Stimulated activated CD4-positive, alpha-beta T cell treated with anti-CD3 and anti-CD28 coated beads, Interleukin-2, amount 100 ng/mL, for 48 hours (primary cell): ENCODE measurements at regions not wholly inside any gene's neighbourhood (a gene's known extent, or its start where the extent isn't known, plus 50 kb on each side); places are given as distances from the start of the nearest gene placed in this dataset.
A peak's percentile ranks its signal among the peaks of the same experiment; 100 is the strongest.
"Not testable (repeated sequence)": the region's sequence is repeated elsewhere in the genome, so short reads cannot be mapped to it uniquely, and the experiment has no call there.

Experiments
- DNase-seq, 2 donors: peaks; one replicate each; pipeline ENCODE4 v3.0.0-alpha.2; 2020

DNA sequence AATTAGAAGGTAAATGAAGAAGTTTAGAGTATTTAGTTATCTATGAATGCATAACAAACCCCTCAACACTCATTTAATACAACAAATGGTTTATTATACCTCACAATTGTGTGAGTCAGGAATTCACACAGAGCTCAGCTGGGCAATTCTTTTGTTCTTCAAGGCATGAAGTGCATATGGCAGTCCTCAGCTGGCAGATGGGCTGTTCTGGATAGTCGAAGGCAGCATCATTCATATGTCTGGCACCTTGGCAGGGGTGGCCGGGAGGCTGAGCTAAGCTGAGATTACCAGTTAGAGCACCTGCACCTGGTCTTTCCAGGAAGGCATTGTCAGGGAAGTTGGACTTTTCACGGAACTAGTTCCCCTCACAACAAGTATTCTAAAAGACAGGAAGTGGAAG, 286.2 kb upstream of the DUSP10 start:
- no peak for DNase-seq

DNA sequence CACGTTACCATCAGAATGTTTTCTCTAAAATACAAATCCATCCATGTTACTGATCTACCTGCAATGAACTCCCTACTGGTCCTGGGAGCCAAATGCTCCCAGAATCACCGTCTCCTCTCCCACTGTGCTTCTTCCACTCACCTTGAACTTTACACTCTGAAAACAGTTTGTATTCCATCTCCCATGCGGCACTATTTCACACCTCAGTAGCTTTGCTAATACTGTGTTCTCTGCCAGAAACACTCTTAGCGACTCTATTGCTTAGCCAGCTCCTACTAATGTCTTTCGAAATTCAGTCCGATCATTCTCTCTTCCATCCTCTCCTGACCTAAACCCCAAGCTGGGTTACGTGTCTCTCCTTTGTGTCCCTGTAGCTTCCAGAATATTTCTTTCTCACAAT, 284.4 kb upstream of the DUSP10 start:
- DNase-seq = no peak

DNA sequence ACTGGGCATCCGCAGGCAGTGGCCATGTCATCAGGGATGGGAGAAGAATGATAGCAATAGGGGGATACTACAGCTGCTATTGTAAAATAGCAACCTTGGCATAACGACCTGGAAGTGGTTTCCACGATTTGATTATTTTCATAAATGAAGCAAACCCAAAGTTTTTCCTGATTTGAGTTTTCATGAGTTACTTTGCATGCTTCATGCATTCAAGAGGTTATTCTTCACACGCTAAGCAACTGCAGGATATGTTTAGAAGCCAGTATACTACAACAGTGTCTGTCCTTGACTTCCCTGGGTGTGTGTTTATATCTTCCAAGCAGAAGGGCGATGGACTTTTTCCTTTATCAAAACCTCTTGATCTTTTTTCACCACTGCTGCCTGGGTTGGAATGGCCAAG, 281.1 kb upstream of the DUSP10 start:
- DNase-seq = no peak

DNA sequence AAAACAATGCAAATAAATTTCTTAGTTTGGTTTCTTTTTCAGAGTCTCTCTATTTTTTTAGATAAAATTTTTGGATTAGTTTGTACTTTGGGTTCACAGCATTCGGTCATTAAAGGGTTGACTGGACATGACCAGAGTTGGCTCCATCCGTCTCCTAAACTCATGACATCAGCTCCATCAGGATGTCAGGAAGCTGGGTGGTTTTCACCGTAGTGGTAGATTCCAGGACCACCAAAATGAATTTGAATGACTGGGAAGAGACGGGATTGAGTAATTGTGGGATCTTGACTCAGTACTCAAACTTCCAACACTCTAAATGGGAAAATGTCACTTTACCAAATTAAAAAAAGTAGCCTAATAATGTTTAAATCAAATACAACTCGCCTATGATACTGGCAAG, 279.2 kb upstream of the DUSP10 start:
- no peak for DNase-seq

DNA sequence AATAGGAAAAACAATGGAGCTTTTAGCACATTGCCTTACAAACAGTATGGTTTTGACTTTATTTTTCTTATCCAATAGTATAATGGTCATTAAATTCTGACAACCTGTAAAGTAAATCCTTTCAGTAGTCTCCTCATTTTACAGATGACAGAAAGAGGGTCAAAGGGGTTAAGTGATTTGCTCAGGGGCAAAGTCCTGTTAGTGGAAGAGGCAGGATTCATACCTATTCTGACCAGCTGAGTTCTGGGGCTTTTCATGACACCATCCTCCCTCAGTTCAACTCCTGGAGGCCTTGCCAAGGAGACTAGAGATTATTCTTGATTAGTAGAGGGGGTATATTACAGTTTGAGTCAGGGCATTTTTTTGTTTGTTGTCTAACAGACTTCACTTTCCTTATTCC, 278.7 kb upstream of the DUSP10 start:
- no peak for DNase-seq

DNA sequence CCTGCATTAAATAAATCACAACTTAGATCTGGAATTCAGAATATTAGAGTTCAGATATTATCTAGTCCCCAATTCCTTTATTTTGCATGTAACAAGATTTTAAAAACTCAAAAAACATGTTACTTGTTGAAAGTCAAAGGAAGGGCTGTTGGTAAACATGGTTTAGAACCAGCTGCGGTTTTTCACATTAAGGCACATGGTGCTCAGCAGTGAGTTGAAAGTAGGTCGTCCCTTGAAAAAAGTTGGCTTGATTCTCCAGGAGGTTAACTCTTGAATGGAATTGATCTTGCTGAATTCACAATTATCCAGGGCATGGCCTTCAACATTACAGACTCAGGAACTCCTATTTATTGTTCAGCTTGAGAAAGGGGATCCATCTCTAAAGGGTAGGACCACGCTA, 277.1 kb upstream of the DUSP10 start:
- DNase-seq = no peak

DNA sequence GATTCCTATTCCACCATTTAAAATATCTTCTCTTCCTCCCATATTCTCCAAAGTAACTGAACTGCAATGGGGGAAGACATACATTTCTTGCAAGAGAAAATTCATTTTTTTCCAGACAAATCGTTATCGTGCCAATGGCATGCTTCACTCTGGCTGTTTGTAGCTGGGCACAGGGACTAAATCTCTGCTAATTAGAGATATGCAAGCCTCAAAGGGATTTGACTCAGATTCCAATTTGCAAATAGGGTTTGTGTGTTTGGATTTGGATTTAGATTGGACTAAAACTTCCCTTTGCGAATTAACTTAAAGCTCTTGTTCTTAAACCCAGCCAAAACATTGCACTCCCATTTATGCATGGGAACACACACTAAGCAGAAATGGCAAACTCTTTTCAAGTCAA, 276.2 kb upstream of the DUSP10 start:
- DNase-seq = no peak

DNA sequence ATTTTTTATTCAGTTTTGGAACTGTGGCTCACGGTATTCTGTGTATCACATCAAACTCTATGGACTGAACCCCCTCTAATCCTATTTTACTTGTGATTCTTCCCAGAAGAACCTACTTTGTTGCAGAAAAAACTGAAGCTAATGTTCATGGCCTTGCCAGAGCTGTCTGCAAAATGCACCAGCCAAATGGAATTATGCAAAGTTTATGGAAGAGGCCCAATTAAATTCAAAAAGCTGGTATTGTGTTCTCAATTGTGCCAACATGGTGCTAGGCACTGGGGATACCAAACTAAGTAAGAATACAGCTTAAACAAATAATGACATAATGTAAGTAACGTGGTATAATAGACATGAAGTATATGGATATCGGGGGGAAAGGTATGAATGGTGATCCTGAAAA, 273.8 kb upstream of the DUSP10 start:
- no peak for DNase-seq

DNA sequence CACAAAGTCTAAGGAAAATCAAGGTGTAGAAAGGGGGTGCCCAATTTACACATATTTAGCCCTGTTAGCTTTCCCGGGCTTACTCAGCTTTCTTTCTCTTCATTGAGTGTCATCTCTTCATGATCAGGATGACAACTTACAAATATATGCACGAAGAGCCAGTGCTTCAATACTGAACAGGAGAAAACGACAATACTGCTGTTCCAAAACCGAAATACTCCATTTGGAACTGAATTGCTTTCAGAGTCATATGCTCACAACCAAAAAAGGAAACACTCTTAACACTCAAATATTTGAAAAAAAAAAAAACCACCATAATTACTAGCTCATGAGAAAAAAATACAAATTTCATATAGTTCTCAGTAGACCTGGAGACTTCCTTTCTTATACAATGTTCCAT, 272.1 kb upstream of the DUSP10 start:
- no peak for DNase-seq

DNA sequence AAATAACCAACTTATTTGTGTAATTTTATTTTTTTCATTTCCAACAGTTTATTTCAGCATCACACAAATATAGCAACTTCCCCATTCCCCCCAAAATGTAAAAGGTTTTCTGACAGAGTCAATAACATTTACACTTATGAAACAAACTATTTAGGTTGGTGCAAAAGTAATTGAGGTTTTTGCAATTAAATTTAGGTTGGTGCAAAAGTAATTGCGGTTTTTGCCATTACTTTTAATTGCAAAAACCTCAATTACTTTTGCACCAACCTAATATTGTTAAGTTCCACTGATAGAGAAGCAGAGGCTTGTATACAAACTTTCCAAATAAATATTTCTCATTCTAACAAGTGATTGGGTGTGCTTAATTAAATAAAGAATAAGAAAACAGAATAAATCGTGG, 270.9 kb upstream of the DUSP10 start:
- DNase-seq = no peak

DNA sequence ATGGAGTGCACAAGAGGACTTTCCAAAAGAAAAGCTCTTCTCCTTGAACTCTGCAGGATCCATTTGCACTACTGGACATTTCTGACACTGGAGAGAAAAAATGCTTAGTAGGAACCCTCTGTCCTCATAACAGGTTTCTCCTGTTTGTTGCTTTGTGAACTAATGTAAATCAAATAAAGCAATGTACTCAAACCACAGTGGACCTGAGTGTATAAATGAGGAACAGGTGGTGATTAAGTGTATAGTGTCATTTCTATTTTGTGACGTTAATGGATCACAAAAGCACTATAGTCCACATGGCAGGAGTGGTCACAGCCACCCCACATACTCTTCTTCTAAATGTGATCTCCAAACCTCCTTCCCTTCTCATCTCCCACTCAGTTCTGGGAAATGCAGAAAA, 268.4 kb upstream of the DUSP10 start:
- DNase-seq = no peak

DNA sequence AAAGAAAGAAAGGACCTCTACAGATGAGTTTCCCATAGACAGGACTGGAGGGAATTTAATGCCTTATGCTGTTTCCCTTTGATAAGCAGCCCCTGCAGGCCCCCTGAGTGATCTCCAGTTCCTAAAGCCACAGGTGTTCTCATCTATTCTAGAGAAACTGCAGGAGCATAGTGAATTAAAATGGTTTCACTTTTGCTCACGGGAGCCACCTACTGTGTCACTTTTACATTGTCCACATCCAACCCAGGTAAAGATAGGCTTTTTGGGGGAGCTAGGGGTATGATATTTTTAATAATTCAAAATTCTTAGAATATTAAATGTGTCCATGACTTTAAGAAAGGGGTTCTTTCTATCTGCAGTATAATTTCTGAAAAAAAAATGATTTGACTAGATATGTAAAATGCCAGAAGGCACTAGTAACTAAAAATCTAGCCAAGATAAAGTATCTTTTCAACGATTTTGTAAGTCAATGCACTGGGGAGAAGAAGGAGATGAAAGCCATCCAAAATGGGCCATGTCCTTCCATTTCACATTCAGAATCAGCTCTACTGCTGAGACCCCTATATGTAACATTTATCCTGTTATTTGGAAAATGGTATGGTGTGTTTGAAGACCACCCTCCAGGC, 267.3 kb upstream of the DUSP10 start:
- DNase-seq = no peak

DNA sequence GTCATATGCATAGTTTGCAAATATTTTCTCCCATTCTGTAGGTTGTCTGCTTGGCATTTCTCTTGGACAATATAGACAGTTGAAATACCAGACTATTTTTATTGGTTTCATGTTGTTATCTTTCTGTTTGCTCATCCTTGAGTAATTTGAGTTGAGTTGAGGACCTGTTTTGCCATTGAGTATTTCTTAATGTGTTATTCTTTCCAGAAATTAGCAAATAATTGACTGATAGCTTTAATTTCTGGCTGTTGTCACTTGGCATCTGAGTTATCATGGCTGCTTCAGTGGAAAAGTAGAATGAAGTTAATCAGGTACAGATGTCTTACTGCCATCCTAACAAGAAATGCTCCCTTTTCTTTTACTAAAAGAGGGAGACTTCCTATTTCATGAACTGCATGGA, 264.8 kb upstream of the DUSP10 start:
- DNase-seq = no peak

DNA sequence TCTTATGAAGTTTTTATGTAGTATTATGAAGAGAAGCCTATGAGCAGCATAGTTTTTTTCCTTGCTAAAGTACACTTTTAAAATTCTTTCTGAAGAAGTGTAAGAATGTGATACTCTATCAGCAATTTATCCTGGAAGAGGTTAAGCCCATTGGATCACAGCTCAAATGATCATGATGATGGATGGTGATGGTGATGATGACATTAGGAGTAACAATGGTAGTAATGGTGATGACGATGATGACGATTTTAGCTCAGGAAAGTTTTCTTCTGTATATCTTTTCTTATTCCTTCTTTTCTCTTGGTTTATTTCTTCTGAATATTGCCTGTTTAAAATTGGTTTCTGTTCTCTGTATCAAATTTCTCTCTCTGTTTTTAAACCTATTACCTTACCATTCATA, 262.9 kb upstream of the DUSP10 start:
- no peak for DNase-seq

DNA sequence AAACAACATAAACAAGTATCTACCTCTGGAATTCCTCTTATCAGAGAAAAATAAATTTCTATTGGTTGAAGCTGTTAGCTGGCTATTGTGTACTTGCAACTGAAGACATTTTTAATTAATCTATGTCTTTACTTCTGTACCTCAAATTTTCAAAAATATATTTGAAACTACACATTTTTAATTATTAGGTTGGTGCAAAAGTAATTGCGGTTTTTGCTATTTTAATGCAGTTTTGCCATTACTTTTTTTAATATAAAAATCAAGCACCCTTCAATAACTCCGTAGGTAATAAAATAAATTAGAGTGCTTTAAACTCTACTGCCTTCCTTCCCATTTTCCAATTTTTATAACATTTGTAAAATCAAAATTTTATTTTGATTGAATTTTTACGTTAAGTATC, 262.1 kb upstream of the DUSP10 start:
- DNase-seq = no peak

DNA sequence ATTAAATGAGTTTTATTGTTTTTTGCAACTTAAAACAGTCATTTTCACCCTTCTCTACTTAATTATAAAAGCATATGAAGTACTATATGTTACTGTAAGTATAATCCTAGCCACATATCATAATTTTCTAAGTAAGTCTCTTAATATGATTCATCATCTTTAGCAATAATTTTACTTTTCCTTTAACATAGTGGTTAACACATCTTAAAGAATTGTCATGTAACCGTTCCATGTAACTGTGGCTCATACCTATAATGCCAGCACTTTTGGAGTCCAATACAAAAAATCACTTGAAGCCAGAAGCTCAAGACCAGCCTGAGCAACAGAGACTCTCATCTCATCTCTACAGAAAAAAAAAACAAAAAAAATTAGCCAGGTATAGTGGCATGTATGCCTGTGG, 260.6 kb upstream of the DUSP10 start:
- no peak for DNase-seq

DNA sequence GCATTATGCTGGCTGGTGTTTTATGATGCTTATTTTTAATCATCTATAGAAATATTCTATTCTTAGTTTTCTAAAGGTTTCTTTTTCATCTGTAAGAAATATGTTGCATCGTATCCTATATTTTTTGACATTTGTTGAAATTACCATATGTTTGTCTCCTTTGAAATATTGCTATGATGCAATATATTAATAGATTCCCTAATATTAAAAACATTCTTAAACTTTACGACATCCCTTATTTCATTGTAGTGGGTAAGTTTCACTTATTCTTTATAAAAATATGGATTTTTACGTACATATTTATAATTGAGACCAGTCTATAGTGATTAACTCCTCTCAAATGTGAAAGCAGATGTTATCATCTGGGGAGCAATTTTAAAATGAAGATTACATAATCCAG, 258.2 kb upstream of the DUSP10 start:
- DNase-seq = no peak

DNA sequence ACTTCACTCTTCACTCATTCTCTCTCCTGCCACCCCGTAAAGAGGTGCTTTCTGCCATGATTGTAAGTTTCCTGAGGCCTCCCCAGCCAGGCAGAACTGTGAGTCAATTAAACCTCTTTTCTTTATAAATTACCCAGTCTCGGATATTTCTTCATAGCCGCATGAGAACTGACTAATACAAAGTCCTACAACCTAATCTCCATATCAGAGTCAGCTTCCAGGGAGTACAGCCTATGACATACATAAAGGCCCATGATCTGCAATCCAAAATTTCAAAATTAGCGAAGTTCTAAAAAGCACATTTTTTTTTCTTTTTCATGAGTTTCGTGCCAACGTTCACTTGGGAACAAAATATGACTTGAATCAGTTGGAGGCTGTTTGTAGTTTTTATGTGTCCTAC, 256.9 kb upstream of the DUSP10 start:
- DNase-seq = no peak

DNA sequence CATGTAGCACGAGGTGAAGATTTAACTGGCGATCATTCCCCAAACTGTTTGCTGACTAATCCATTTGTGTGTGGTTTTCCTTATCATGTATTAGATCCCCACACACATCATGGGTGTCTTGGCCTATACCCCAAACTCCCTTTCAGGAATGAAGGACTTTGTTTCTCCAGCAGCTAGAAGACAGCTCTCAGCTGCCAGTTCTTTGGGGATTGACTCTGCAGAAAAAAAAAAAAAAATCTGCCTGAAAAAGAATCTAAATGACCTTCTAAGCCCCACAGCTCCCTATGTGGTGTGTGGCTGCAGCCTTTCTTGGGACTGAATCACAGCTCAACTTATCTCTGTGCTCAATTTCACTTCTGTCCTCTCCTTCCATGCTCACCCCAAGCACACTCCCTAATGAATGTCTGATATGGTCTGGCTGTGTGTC, 256.3 kb upstream of the DUSP10 start:
- no peak for DNase-seq

DNA sequence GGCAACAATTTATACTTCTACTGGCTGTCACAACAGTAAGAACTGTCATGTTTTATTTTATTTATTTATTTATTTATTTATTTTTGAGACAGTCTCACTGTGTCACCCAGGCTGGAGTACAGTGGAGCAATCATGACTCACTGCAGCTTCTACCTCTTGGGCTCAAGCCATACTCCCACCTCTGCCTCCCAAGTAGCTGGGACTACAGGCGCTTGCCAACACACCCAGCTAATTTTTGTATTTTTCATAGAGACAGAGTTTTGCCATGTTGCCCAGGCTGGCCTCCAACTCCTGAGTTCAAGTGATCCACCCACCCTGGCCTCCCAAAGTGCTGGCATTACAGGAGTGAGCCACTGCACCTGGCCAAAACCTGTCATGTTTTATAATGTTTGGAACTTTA, 255.1 kb upstream of the DUSP10 start:
- not testable (repeated sequence) for DNase-seq

DNA sequence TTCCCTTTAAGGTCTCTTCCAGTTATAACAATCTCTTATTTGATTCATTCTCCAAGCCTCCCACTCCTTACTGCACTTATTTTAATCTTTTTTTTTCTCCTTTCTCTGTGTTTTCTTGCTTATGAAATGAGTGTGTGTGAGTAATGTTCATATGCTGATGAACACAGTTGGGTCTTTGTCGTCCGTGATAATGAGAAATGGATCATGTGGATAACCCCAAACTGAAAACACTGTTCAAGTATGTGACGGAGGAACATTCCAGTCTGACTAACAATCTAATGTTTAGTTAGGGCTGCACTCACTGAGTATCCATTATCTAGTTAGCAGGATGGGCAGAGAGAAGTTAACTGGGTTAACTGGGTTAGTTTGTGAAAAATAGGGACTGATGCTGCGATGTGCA, 253.1 kb upstream of the DUSP10 start:
- no peak for DNase-seq

DNA sequence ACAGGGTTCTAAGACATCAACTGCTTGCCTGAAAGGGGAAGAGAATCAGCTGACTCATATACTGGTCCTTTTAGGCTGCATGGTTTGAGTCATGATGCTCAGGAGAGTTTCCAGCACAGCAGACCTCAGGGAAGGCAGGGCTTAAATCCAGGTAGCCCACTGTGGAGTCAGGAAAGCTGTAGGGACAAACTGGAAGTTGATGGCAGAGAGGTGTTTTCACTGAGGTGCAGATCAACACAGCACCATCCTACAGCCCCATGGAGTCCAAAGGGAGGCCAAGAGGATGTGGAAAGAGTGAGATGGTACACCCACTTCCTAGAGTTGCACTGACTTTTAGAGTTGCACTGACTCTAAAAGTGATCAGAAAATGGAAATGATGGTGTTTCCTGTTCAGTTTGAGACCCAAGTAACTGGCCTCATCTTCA, 252.4 kb upstream of the DUSP10 start:
- peak; percentile 29 to 31 for DNase-seq

DNA sequence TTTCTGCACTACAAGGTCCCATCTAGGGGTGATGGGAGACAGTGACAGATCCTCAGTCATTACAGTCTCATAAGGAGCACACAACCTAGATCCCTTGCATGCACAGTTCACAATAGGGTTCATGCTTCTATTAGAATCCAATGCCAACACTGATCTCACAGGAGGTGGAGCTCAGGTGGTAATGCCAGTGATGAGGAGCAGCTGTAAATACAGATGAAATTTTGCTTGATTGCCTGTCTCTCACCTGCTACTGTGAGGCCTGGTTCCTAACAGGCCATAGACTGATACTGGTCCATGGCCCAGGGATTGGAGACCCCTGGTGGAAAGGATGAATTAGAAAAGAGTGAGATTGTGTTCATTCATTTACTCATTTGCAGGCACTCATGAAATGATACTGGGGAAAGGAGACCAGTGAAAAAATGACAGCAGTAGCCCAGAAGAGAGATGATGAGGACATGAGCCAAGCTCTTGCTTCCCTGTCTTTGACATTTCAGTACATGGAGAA, 251.6 kb upstream of the DUSP10 start:
- DNase-seq = no peak

DNA sequence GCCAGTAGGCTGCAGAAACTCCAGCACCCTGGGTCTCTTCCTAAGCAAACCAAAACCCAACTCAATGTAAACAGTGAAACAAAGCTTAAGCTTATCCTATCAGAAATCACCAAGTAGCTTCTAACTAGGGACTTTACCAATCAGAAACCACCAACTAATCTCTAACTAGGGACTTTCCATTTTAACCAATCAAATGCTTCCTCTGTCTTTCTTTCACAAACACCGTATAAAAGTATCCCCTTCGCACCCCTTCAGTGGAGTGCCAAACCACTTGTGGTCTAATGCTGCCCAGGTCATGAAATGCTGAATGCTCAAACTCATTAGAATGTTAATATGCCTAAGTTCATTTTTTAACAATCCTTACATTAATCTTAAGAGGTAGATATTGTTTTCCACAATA, 250.5 kb upstream of the DUSP10 start:
- no peak for DNase-seq

DNA sequence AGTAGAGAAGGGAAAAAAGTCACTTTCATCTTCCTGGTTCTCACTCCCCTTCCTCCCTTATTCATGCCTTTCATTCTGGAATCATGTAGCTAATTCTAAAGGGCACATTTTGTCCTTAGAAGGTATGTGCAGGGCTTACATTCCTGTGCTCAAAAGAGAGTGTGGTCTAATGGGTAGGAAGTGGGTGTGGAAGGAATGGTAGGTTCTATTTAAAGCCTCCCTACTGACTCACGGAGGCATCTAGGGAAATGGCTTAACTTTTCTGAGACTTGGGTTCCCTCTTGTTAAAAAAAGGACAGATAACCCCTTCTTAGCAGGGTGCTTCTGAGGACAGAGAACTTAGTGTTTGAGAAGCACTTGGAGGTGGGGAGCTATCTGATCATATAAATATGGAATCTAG, 249.3 kb upstream of the DUSP10 start:
- DNase-seq = no peak

DNA sequence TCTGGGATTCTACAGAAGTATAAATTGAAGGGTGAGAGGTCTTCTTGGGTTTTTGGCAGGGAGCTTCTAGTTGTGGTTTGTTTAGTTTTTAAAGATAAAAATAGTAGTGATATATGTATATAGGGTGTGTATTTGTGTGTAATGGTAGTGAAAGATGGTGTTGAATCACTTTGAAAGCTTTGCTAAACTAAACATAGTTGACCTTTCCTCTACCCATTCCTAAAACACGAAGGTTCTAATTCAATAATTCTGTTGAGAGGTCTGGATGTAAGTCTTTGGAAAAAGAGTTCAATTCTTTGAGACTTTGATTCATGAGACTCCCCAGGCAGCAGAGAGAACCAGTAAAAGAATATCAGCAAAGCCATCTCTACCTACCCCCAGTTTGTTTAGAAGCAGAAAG, 247.9 kb upstream of the DUSP10 start:
- no peak for DNase-seq
